Stimulated activated CD4-positive, alpha-beta T cell treated with anti-CD3 and anti-CD28 coated beads, Interleukin-15, amount 100 ng/mL, for 48 hours (primary cell): ENCODE measurements at regions not wholly inside any gene's neighbourhood (a gene's known extent, or its start where the extent isn't known, plus 50 kb on each side); places are given as distances from the start of the nearest gene placed in this dataset.
"Not testable (repeated sequence)": the region's sequence is repeated elsewhere in the genome, so short reads cannot be mapped to it uniquely, and the experiment has no call there.

ENCODE experiments used
- DNase-seq, 2 donors: peaks; one replicate each; pipeline ENCODE4 v3.0.0-alpha.2; 2020; ENCODE audit warnings: low read depth in 2 of 2

DNA sequence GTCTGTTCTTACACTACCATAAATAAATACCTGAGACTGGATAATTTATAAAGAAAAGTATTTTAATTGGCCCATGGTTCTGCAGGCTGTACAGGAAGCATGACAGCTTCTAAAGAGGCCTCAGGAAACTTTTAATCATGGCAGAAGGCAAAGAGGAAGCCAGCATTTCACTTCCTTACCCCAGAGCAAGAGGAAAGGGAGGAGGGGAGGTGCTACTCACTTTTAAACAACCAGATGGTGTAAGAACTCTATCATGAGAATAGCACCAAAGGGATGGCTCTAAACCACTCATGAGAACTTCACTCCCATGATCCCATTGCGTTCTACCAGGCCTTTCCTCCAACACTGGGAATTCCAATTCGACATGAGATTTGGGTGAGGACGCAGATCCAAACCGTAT lies 344.4 kb upstream of the SLC39A10 start:
- no peak for DNase-seq

DNA sequence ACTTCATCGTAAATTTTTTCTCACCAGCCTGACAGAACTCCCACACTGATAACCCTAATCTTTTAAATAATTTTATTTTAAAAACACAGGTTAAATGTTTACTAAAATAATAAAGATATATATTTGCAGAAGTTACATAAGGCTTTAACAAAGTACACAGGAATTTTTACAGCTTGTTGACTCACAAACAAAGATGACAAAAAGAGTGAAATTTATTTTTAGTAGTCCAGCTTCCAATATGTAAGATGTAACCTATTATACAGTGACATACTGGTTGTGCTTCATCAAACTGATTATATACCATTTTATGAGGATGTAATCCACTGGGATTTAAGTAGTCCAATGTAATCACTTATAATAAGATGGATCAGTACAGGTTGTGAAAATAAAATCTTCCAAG lies 348.9 kb upstream of the SLC39A10 start:
- DNase-seq: no peak

DNA sequence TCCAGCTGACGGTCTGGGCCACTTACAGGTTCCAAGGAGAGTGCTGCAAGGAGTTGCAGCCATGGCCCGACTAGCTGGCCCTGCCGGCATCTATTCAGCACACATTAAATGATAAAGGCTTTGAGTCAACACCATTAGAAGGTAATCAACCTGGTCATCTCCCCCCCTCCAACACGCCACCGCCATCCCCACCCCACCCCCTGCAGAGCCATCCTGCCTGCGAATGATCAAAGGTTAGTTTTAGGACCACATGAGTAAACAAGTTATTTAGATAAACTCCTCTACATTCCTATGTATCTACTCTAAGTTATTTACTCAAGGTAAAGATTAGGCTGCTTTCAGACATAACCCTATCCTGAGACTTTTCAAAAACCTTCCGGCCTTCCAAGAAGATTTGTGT lies 349.3 kb upstream of the SLC39A10 start:
- DNase-seq: no peak

DNA sequence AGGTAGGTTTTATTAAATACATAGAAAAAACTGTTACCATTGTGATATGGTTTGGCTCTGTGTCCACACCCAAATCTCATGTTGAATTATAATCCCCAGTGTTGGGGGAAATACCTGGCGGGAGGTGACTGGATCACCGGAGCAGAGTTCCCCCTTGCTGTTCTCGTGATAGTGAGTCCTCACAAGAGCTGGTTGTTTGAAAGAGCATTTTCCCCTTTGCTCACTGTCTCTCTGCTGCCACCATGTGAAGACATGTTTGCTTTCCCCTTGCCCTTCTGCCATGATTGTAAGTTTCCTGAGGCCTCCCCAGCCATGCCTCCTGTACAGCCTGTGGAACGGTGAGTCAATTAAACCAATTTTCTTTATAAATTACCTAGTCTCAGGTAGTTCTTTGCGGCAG lies 352.7 kb upstream of the SLC39A10 start:
- no peak for DNase-seq

DNA sequence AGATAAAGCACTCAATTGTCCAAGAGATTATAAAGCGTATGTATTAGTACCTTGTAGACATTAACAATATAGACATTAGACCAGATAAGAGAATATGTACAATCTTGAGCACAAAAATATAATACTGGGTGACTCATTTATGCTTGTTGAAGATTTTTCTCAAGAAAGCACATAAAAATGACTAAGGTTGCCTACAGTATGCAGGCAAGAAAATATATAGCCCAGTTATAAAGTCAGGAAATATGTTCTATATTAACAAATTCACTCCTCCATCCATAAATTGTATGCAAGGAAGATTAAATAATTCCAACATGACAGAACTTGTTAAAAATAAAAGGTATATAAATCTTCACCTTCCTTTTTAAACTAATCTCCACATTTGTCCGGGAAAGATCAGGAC lies 356.4 kb upstream of the SLC39A10 start:
- DNase-seq: no peak

DNA sequence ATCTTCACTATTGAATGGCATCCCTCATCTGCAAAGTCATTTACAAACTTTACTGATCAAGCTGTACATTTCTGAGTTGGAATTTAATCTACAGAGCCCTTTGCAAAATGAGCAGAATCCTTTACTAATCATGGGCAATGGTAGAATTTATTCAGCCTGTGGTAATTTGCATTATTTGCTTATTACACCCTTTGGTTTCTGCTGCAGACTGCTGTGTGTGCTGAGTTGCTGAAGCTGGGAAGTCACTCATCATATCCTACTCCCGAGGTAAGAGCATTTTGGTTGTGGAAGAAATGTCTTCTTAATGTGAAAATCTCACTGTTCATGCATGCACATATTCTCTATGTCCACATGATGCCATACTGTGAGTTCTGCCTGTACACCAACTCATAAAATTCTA lies 357.4 kb upstream of the SLC39A10 start:
- no peak for DNase-seq

DNA sequence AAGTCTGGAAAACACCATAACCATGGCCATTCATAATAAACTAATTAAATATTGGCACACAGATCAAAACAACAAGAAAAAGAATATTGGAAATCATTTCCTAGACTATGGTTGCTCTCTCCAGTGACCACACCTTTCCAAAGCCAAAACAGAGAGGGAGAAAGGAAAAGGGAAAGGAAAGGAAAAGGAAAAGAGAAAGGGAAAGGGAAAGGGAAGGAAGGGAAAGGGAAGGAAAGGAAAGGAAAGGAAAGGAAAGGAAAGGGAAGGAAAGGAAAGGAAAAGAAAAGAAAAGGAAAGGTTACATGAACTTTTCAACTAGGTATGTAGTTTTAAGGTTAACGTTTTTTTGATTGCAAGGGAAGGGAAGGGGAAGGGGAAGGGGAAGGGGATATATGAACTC lies 360.5 kb upstream of the SLC39A10 start:
- no peak for DNase-seq

DNA sequence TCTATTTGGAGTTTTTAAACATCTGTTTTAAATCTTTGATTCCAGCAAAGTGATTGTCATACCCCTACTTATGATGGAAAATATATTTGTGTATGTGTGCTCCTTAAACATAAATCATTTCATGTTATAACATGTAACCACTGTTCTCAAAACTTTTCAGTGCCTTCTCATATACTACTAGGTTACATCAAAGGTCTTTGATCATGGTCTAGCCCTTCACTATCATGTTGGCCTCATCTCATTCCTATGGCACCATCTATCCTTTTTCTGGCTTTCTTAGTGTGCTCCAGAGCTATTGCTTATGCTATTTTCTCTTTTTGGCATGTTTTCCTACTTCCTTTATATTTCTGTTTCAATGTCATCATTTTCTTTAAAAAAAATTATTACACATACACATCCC lies 367.9 kb upstream of the SLC39A10 start:
- DNase-seq: no peak

DNA sequence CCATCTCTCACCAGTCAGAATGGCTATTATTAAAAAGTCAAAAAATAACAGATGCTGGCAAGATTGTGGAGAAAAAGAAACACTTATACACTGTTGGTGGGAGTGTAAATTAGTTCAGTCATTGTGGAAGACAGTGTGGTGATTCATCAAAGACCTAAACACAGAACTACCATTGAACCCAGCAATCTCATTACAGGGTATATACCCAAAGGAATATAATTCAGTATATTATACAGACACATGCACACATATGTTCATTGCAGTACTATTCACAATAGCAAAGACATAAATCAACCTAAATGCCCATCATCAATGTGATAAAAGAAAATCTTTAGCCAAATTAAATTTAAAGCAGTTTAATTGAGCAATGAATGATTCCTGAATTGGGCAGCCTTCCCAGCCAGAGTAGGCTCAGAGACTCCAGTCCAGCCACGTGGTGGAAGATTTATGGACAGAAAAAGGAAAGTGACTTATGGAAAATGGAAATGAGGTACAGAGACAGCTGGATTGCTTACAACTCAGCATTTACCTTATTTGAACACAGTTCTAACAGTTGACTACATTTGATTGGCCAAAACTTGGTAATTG lies 377.1 kb upstream of the SLC39A10 start:
- no peak for DNase-seq

DNA sequence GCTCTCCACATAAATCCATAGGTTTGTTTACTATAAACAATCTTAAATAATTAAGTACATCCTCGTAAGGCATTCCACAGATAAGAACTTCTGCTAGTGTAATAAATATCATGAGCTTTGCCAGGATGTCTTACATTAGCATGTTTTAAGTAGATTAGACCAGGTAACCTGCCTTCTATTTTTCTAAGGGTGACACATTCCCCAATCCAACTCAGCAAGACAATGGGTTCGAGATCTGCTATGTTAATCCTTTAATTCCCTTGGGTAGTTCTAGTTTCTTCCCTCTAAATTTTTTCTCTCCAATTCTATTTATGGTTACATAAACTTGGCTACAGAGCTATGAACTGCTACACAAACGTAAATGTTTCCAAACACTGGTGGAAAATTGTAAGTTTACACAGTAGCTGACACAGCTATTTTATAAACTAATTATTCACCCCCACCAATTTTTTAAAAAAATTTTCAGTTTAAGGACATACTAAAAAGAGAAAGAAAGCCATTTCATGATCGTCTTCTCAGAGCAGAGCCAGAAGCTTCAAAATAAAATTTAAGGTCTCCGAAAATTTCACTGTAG lies 386.5 kb upstream of the SLC39A10 start:
- DNase-seq: no peak

DNA sequence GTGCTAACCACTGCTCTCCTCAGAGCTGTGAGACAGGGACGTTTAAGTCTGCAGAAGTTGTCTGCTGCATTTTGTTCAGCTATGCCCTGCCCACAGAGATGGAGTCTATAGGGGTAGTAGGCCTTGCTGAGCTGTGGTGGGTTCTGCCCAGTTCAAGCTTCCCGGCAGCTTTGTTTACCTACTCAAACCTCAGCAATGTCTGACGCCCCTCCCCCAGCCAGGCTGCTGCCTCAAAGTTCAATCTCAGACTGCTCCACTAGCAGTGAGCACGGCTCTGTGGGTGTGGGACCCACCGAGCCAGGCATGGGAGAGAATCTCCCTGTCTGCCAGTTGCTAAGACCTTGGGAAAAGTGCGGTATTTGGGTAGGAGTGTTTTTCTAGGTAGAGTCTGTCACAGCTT lies 387.8 kb upstream of the SLC39A10 start:
- DNase-seq: no peak

DNA sequence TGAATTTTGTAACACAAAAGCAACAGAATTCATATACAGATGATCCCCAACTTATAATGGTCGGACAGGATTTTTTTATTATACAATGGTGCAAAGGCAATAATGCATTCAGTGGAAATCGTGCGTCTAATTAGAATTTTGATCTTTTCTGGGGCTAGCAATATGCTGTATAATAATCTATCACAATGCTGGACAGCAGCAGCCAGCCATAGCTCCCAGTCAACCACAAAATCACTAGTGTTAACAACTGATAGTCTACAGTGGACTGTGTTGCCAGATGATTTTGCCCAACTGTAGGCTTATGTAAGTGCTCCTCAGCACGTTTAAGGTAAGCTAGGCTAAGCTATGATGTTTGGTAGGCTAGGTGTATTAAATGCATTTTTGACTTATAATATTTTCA lies 399.0 kb upstream of the SLC39A10 start:
- DNase-seq: no peak

DNA sequence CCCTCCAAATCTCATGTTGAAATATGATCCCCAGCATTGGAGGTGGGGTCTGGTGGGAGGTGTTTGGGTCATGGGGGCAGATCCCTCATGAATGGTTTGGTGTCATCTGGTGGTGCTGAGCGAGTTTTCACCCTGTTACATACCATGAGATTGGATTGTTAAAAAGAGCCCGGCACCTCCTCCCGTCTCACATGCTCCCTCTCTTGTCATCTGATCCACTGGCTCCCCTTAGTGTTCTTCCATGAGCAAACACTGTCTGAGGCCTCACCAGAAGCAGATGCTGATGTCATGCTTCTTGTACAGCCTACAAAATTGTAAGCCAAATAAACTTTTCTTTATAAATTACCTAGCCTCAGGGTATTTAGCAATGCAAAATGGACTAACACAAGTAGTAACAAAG lies 405.0 kb upstream of the SLC39A10 start:
- DNase-seq: no peak

DNA sequence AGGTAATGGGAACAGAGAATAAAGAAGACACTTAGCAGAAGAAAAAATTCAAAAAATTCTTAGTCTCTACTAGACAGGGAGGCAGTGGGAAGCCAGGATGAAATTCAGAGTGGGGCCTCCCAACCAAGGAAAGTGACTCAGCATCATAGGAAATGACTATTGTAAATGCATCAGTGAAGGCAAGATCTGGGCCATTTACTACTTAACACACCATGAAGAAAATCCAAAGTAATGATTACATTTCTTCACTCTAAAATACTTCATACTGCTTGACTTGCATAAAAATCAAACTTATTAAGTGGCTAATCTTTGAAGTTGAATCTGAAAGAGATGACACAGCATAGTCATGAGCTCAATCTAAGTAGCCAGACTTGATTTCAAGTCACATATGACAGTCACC lies 405.8 kb upstream of the SLC39A10 start:
- DNase-seq: no peak

DNA sequence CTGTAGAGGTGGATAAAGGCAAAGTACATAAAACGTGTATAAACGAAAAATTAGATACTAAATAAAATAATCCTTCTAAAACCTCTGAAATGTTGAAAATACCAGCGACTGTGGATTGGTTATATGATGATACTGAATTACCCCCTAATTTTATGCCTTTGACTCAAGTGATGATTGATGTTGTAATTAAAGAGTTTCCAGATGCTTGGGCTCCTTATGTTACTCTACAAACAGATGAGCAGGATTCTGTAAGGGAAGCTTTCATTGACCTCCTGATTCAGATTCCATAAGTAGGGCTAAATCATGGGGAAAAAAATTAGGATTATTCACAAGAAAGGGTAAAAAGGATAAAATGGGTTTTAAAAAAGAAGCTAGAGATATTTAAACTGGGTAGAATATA lies 418.2 kb upstream of the SLC39A10 start:
- DNase-seq: no peak

DNA sequence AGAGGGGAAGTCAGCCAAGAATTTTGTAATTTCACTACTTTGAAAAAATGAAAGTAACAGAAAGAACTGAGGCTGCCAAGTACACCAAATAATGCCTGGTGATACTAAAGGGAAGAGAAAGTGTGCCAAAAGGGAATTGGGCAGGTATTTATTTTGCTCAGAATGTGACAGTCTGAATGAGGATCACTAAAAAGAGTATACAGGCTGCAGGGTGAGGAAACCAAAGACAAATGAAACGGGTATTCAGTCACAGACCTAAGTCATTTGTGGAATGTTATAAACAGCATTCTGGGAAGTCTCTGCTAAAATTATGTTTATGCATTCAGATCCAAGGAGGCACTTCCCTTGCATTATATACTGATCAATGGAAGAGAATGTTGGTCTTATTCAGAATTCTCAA lies 418.6 kb upstream of the SLC39A10 start:
- DNase-seq: no peak

DNA sequence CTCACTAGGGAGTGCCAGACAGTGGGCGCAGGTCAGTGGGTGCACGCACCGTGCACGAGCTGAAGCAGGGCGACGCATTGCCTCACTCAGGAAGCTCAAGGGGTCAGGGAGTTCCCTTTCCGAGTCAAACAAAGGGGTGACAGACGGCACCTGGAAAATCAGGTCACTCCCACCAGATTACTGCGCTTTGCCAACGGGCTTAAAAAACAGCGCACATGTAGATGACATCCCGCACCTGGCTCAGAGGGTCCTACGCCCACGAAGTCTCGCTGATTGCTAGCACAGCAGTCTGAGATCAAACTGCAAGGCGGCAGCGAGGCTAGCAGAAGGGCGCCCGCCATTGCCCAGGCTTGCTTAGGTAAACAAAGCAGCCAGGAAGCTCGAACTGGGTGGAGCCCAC lies 428.5 kb upstream of the SLC39A10 start:
- not testable (repeated sequence) for DNase-seq

DNA sequence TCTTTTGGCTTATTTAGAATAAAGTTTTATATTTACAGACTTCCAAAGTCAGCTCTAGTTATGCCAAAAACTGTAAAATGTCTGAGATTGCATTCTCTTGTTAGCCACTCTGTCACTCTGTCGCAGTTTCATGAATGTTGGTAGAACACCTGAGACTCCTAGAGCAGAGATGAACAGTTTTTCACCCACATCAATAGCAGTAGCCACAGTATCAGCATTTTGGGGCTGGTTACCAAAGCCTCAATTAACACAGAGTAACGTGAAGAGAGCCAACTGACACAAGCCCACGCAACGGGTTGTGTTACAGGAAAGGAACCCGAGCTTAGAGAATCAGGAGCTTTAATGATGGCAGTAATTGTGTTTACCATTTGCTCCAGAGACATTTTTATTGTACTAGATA lies 443.0 kb upstream of the SLC39A10 start:
- DNase-seq: no peak

DNA sequence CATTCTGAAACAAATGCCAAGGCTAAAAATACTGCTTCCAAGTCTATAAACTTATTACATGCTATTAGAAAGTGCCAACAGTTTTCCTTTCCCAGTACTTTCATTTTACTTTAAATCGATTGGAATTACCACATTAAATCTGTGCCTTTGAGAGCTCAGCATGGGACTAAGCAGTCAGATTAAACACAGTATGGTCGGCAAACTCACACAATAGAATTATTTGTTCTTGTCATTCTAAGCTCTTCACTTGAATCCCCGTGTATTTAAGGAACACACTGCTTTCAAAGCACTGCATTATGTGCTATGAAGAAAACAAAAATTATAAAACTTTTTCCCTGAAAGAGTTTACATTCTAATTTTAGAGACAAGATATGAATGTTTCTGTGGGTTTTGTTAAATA lies 444.4 kb upstream of the SLC39A10 start:
- no peak for DNase-seq

DNA sequence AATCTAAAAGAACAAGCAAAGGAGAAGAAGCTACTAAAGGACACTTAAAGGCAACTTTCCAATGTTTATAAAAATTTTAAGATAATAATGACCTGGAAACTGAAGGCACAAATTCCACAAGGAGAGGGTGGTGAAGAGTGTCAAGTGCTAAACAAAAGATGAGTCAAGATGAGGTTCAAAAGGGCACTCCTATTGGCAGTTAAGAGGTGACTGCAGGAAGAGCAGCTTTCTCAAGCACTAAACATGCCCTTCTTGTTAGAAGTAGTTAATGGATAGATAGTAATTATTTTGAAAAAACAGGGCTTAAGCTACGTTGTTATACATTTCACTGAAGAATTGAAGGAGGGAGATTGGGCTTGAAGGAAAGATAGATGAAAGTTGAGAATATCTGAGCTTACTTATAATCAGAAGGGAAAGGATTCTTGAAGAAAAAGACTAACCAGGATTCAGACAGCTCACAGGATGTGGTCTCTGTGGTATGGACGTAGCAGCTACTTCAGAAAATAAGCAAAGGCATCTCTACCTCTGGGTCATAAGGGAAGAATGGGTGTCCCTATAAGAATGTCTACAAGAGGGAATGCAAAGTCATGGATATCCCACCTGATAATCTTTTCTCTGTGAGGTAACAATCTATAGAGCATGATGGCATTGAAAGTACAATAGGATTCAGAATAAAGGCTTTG lies 454.7 kb upstream of the SLC39A10 start:
- peak in 1 of 2 donors; percentile 0 for DNase-seq

DNA sequence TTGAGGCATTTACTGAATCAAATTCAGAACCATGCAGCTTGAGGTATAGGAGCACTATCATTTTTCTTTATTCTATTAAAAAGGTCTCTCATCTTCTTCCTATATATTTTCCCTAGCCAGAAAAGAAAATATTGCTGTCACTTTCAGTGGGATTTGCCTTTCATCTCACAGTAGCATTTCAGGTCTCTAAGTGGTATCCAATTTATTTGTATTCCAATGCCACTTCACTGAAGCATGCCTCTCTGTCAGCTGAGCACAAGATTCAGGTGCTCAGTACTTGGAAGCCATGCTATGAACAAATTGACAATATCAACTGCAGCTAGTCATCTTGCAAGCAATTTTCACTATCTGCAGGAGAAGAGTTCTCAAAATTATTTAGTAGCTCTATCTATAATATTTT lies 457.2 kb upstream of the SLC39A10 start:
- DNase-seq: no peak

DNA sequence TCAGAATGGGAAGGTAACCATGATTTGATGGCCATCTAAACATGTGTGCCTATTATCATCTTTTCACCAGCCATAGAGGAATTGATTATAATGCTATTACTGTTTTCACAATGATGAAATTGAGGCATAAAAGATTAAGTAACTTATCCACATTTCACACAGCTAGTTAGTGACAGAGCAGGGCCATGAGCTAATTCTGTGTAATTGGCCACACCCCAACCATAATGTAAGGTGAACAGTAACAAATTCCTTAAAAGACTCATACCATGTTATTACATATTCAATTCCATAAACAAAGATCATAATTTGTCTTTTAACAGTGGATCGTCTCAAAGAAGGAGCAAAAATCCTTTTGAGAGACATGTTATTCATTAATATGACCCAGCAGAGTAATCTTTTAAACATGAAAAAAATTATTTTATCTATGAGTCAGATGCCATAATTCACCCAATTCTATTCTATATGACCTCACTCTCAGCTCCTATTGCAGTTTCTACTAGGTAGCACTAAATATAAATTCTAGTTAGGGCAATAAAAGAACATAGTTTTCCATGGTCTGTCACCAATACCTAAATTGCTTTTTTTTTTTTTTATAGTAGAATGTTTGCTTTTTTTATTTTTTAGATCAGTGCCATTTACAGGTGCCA lies 475.8 kb upstream of the SLC39A10 start:
- DNase-seq: no peak

DNA sequence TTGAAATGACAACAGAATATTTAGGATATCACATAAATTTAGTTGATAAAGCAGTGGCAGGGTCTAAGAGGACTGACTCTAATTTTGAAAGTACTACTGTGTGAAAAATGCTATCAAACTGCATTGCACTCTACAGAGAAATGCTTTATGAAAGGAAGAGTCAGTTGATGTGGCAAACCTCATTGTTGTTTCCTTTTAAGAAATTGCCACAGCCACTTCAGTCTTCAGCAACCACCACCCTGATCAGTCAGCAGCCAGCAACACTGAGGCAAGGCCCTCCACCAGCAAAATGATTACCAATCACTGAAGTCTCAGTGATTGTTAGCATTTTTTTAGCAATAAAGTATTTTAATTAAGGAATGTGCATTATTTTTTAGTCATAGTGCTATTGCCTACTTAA lies 488.7 kb upstream of the SLC39A10 start:
- DNase-seq: no peak
